Nephron progenitor cell (in vitro differentiated cells): ENCODE measurements at regions not wholly inside any gene's neighbourhood (a gene's known extent, or its start where the extent isn't known, plus 50 kb on each side); places are given as distances from the start of the nearest gene placed in this dataset.

ENCODE experiments used
- DNase-seq: peaks from one replicate; pipeline ENCODE4 v3.0.0; 2021
- H3K27ac Mint-ChIP-seq: 2 replicates; pipeline ENCODE4 v1.8.0; 2021; ENCODE audit warnings: mild to moderate bottlenecking, moderate library complexity, mixed read lengths
- H3K27me3 Mint-ChIP-seq: 2 replicates; pipeline ENCODE4 v1.8.0; 2021; ENCODE audit warnings: mild to moderate bottlenecking, low read depth, mixed read lengths; ENCODE audit not compliant: poor library complexity
- H3K36me3 Mint-ChIP-seq: 2 replicates; pipeline ENCODE4 v1.8.0; 2021; ENCODE audit warnings: low read depth, mixed read lengths
- H3K4me1 Mint-ChIP-seq: 2 replicates; pipeline ENCODE4 v1.8.0; 2021; ENCODE audit warnings: mixed read lengths
- H3K4me3 Mint-ChIP-seq: 2 replicates; pipeline ENCODE4 v1.8.0; 2021; ENCODE audit warnings: mild to moderate bottlenecking, moderate library complexity, mixed read lengths
- H3K9me3 Mint-ChIP-seq: 2 replicates; pipeline ENCODE4 v1.8.0; 2021; ENCODE audit warnings: mild to moderate bottlenecking, moderate library complexity, mixed read lengths
- CTCF ChIP-seq: fragments of 200-600 bp; sonication (generic); IDR thresholded peaks from 2 replicates; pipeline ENCODE4 v1.5.0; 2021; ENCODE audit warnings: antibody characterized with exemption

GRCh38 chr16:60484901-60485300 is 1551.3 kb downstream of the CDH8 start:
- Mint-ChIP-seq H3K9me3 (no peaks in the 10 kb centered on the region), H3K27me3 (no peaks in the 10 kb centered on the region), H3K27ac (no peak overlapping the region), H3K4me1 (no peaks in the 10 kb centered on the region), H3K4me3 (no peak overlapping the region), H3K36me3 (no peaks in the 10 kb centered on the region)
- no peak for TF ChIP-seq CTCF
- DNase-seq, result no peak

GRCh38 chr16:60481591-60481990 is 1554.6 kb downstream of the CDH8 start:
- Mint-ChIP-seq H3K27ac (no peak overlapping the region), H3K36me3 (no peaks in the 10 kb centered on the region), H3K4me1 (no peaks in the 10 kb centered on the region), H3K4me3 (no peak overlapping the region), H3K27me3 (no peaks in the 10 kb centered on the region), H3K9me3 (no peaks in the 10 kb centered on the region)
- DNase-seq, result no peak
- no peak for TF ChIP-seq CTCF

- no peak for TF ChIP-seq CTCF
- Mint-ChIP-seq H3K4me3 (no peak overlapping the region), H3K36me3 (no peaks in the 10 kb centered on the region), H3K9me3 (no peaks in the 10 kb centered on the region), H3K27me3 (no peaks in the 10 kb centered on the region), H3K27ac (no peak overlapping the region), H3K4me1 (no peaks in the 10 kb centered on the region)
- DNase-seq, result no peak
Measured at GRCh38 chr16:60478810-60479209, 1557.4 kb downstream of the CDH8 start.

- H3K4me3 Mint-ChIP-seq, result no peak overlapping the region
- H3K27ac Mint-ChIP-seq, result no peak overlapping the region
- no peak for TF ChIP-seq CTCF
- no peak for DNase-seq
- no peaks in the 10 kb centered on the region for H3K27me3 Mint-ChIP-seq
- no peaks in the 10 kb centered on the region for H3K4me1 Mint-ChIP-seq
- H3K9me3 Mint-ChIP-seq, result peaks cover 7% of the 10 kb centered on the region
- H3K36me3 Mint-ChIP-seq, result no peaks in the 10 kb centered on the region
Measured at GRCh38 chr16:60463986-60464385, 1572.3 kb downstream of the CDH8 start.

- peaks cover 11% of the 10 kb centered on the region for H3K9me3 Mint-ChIP-seq
- no peak for DNase-seq
Measured at GRCh38 chr16:60459463-60459862, 1576.8 kb downstream of the CDH8 start.

More at GRCh38 chr16:60459463-60459862, 1576.8 kb downstream of the CDH8 start:
- no peaks in the 10 kb centered on the region for H3K27me3 Mint-ChIP-seq
- no peaks in the 10 kb centered on the region for H3K4me1 Mint-ChIP-seq
- no peak overlapping the region for H3K27ac Mint-ChIP-seq
- no peak overlapping the region for H3K4me3 Mint-ChIP-seq
- no peak for TF ChIP-seq CTCF
- no peaks in the 10 kb centered on the region for H3K36me3 Mint-ChIP-seq
